Liver (tissue), 3 donors: ENCODE measurements at regions not wholly inside any gene's neighbourhood (a gene's known extent, or its start where the extent isn't known, plus 50 kb on each side); places are given as distances from the start of the nearest gene placed in this dataset.

Source experiments
- HNF4A ChIP-seq, 2 donors: conservative IDR thresholded peaks; 2 replicates each; pipeline ENCODE4 v1.6.1; 2016; ENCODE audit warnings: antibody characterized with exemption in 2 of 2, mild to moderate bottlenecking in 2 of 2
- TAF1 ChIP-seq: conservative IDR thresholded peaks from 2 replicates; pipeline ENCODE4 v1.6.1; 2016; ENCODE audit warnings: antibody characterized with exemption, mild to moderate bottlenecking
- TF ChIP-seq, protein P1 (sequence below): IDR thresholded peaks from 2 replicates; pipeline ENCODE4 v1.6.1; 2016; ENCODE audit warnings: antibody characterized with exemption
- TF ChIP-seq, protein P2 (sequence below): fragments of 150-350 bp; IDR thresholded peaks from 2 replicates; pipeline ENCODE4 v1.5.1; 2017; ENCODE audit warnings: improper control_type of control experiment, low read depth, low read length; ENCODE audit not compliant: missing input control
- TF ChIP-seq, protein P3 (sequence below): IDR thresholded peaks from 2 replicates; pipeline ENCODE4 v1.6.1; 2016; ENCODE audit warnings: antibody characterized with exemption
- donor health status: healthy.
- donor health status: healthy.

DNA sequence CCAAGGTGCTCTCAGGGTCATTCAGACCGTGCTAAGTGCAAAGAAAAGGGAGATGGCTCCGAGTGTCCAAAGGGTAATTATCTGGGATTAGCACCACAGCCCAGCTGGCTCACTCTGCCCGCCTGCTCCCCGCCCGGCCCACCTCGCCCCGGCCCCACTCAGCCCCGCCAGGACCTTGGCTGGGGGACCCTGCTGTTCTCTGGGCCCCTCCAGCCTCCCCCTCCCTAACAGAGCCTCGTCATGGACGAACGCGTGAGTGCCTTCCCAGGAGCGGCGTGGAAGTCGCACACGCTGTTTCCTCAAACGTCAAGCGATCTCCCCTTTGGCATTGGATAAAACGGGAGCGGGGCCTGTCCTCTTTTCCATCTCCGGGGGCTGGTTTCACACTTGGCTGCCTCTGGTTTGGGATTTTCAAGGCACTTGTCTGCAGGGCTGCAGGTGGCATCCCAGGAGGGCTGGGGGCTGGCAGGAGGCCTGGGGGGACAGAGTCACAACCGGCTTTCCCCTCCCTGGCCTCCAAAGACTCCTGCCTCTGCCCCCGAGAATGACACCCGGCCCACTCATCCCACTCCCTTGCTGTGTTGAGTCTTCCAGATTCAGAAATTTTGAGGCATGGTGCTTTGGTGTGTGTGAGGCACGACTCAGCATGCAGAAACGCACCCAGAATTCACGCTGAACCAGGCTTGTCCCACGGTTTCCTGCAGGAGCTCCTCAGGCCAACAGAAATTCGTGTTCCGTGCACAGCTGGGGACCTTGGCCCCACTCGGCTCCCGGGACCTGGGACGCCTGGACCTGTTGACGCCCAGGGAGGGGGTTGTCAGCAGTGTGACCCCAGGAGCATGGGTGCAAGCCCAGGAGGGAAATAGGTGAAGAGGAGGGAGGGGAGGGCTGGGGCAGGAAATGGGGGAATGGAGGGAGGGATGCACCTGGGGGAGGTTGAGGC is 110.0 kb downstream of the PDGFA start:
- TF ChIP-seq, protein P1, sequence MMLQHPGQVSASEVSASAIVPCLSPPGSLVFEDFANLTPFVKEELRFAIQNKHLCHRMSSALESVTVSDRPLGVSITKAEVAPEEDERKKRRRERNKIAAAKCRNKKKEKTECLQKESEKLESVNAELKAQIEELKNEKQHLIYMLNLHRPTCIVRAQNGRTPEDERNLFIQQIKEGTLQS, result no peak
- TF ChIP-seq, protein P2, sequence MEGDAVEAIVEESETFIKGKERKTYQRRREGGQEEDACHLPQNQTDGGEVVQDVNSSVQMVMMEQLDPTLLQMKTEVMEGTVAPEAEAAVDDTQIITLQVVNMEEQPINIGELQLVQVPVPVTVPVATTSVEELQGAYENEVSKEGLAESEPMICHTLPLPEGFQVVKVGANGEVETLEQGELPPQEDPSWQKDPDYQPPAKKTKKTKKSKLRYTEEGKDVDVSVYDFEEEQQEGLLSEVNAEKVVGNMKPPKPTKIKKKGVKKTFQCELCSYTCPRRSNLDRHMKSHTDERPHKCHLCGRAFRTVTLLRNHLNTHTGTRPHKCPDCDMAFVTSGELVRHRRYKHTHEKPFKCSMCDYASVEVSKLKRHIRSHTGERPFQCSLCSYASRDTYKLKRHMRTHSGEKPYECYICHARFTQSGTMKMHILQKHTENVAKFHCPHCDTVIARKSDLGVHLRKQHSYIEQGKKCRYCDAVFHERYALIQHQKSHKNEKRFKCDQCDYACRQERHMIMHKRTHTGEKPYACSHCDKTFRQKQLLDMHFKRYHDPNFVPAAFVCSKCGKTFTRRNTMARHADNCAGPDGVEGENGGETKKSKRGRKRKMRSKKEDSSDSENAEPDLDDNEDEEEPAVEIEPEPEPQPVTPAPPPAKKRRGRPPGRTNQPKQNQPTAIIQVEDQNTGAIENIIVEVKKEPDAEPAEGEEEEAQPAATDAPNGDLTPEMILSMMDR, result no peak
- TF ChIP-seq TAF1 (no peak), HNF4A (conservative IDR thresholded peaks at IDR 0.05) (no peak)
- TF ChIP-seq, protein P3, sequence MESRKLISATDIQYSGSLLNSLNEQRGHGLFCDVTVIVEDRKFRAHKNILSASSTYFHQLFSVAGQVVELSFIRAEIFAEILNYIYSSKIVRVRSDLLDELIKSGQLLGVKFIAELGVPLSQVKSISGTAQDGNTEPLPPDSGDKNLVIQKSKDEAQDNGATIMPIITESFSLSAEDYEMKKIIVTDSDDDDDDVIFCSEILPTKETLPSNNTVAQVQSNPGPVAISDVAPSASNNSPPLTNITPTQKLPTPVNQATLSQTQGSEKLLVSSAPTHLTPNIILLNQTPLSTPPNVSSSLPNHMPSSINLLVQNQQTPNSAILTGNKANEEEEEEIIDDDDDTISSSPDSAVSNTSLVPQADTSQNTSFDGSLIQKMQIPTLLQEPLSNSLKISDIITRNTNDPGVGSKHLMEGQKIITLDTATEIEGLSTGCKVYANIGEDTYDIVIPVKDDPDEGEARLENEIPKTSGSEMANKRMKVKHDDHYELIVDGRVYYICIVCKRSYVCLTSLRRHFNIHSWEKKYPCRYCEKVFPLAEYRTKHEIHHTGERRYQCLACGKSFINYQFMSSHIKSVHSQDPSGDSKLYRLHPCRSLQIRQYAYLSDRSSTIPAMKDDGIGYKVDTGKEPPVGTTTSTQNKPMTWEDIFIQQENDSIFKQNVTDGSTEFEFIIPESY, result no peak
